Mucosa of descending colon (tissue), 3 donors: ENCODE measurements at regions not wholly inside any gene's neighbourhood (a gene's known extent, or its start where the extent isn't known, plus 50 kb on each side); places are given as distances from the start of the nearest gene placed in this dataset.
A peak's percentile ranks its signal among the peaks of the same experiment; 100 is the strongest.
"Not testable (repeated sequence)": the region's sequence is repeated elsewhere in the genome, so short reads cannot be mapped to it uniquely, and the experiment has no call there.

Source experiments
- ATAC-seq: fragments of 200-7000 bp; cut with Tn5 transposase; one replicate; pipeline ENCODE4 v1.9.1; 2020; ENCODE audit warnings: mild to moderate bottlenecking, moderate library complexity
- DNase-seq, 3 donors: peaks; one replicate each; pipeline ENCODE4 v3.0.0-alpha.2; 2020
- H3K36me3 ChIP-seq: fragments of 200-600 bp; one replicate; pipeline ENCODE4 v1.8.0; 2021; ENCODE audit warnings: low read depth, mild to moderate bottlenecking
- H3K4me1 ChIP-seq: fragments of 200-600 bp; one replicate; pipeline ENCODE4 v1.8.0; 2021; ENCODE audit warnings: low read depth, mild to moderate bottlenecking
- H3K4me3 ChIP-seq: fragments of 200-600 bp; one replicate; pipeline ENCODE4 v1.8.0; 2021; ENCODE audit warnings: mild to moderate bottlenecking
- H3K9me3 ChIP-seq: fragments of 200-600 bp; one replicate; pipeline ENCODE4 v1.8.0; 2021; ENCODE audit warnings: mild to moderate bottlenecking
- CTCF ChIP-seq: fragments of 200-600 bp; IDR thresholded peaks from one replicate; pipeline ENCODE4 v1.8.0; 2022; ENCODE audit warnings: antibody characterized with exemption, mild to moderate bottlenecking
- intact Hi-C, 2 donors: fragments of 100-400 bp; cut with DNase I in 1 of 2; cut with micrococcal nuclease in 1 of 2; formaldehyde crosslinking; loops; one replicate each; pipeline versions ENCODE4 v1.11.0 to v1.11.1; 2022; cut with DNase I, micrococcal nuclease
- donor health status: DM: no; HTN: no; CAD: no; lungs with moderate emphysema.
- donor health status: DM: no; HTN: no; CAD: no.
- donor health status: DM: no; HTN: yes; CAD: no.

DNA sequence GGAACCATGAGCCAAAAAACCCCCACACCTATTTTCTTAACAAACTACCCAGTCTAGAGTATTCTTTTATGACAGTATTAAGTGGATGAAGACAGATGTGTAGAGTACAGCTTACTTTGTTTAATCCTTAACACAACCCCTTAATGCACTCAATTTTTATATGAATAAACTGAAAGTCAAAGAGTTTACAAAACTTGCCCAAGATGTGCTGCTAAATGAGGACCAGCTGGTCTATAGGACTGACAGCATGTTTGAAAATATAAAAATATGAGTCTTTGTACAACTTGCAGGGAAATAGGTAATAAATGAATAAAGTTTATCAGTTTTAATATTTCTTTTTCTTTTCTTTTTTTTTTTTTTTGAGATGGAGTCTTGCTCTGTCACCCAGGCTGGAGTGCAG is 102.3 kb downstream of the ZFY start:
- ATAC-seq (no peak), DNase-seq (no peak)
- no peaks in the 10 kb centered on the region for H3K36me3 ChIP-seq
- H3K9me3 ChIP-seq: no peaks in the 10 kb centered on the region
- no peak for TF ChIP-seq CTCF
- intact Hi-C loops: no loop called here
- H3K4me1 ChIP-seq: no peaks in the 10 kb centered on the region
- no peak overlapping the region for H3K4me3 ChIP-seq

- TF ChIP-seq CTCF: no peak
- intact Hi-C loops: no loop called here
- Histone ChIP-seq H3K9me3 (no peaks in the 10 kb centered on the region), H3K4me3 (no peak overlapping the region), H3K4me1 (no peaks in the 10 kb centered on the region), H3K36me3 (no peaks in the 10 kb centered on the region)
- no peak for ATAC-seq
- DNase-seq: no peak
Observed at GRCh38 chrY:3040415-3040814, 105.2 kb downstream of the ZFY start.

DNA sequence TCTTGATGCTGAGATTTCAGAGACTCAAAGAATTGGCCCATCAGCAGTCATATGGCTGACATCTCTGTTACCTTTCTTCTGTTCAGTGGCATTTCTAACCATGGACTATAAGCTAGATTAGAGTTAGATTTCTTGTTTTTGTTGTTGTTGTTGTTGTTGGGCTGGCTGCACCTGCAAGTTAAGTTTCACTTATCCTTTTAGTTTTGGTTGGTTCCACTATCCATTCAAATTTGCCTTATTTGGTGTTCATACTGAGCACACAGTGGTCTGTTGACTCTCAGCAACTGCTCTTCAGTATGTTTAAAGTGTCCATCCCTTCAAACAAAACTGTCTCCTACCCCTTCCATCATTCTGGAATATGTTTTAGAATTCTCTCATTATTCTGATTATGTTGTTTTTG is 106.8 kb downstream of the ZFY start:
- intact Hi-C loops: no loop called here
- H3K9me3 ChIP-seq: no peaks in the 10 kb centered on the region
- no peaks in the 10 kb centered on the region for H3K36me3 ChIP-seq
- H3K4me3 ChIP-seq: no peak overlapping the region
- TF ChIP-seq CTCF: no peak
- no peaks in the 10 kb centered on the region for H3K4me1 ChIP-seq
- ATAC-seq (no peak), DNase-seq (no peak)

- H3K36me3 ChIP-seq: no peaks in the 10 kb centered on the region
- no peak for TF ChIP-seq CTCF
- DNase-seq (peak in 1 of 3 donors; percentile 41), ATAC-seq (no peak)
- intact Hi-C loops: no loop called here
- no peaks in the 10 kb centered on the region for H3K9me3 ChIP-seq
- no peaks in the 10 kb centered on the region for H3K4me1 ChIP-seq
- no peak overlapping the region for H3K4me3 ChIP-seq
Observed at GRCh38 chrY:3042901-3043300, 107.7 kb downstream of the ZFY start.

GRCh38 chrY:3045048-3045447 is 109.9 kb downstream of the ZFY start:
- no peaks in the 10 kb centered on the region for H3K9me3 ChIP-seq
- H3K4me1 ChIP-seq: no peaks in the 10 kb centered on the region
- DNase-seq (no peak), ATAC-seq (no peak)
- H3K36me3 ChIP-seq: no peaks in the 10 kb centered on the region
- intact Hi-C loops: no loop called here
- H3K4me3 ChIP-seq: no peak overlapping the region
- no peak for TF ChIP-seq CTCF

- H3K36me3 ChIP-seq, ATAC-seq, H3K9me3 ChIP-seq, DNase-seq, H3K4me3 ChIP-seq, H3K4me1 ChIP-seq, intact Hi-C loops: not testable (repeated sequence)
Observed at GRCh38 chrY:3055496-3055895, 120.3 kb downstream of the ZFY start.

DNA sequence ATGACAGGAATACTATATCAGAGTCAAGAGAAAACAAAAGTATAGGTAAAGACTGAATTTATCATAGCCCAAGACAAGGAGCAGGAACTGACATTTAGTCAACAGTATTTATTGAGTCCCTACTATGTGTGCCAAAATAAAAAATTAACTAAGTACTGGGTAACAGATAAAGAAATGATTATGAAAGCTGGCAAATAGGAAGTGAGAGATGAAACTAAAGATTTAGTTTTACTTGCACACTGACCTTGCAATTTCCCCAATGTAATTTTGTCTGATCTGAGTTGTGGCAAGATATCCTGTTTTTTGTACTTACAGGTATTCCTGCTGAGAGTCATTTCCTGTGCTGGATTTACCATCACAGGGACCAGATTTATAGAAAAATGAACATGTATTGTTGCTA is 123.2 kb downstream of the ZFY start:
- ATAC-seq, H3K36me3 ChIP-seq, H3K4me3 ChIP-seq, DNase-seq, H3K4me1 ChIP-seq, intact Hi-C loops, H3K9me3 ChIP-seq: not testable (repeated sequence)

DNA sequence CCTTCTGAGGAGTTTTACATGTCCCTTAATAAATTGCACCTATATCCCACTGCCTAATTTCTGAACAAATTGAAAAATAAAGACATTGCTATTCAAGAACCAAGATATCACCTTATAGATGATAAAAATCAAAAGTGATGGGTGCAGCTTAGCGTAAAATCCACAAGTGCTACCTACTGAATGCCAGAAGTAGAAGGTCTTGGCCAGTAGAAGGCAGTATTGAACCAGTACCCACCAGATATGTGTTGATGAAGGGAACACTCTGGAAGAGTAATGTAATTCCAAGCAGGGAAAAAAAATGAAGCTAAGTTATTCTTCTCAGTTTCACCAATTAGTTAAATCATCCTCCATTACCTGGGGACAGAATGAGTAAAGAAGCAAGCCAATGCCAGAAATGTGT is 125.5 kb downstream of the ZFY start:
- H3K4me1 ChIP-seq, H3K36me3 ChIP-seq, H3K4me3 ChIP-seq, ATAC-seq, H3K9me3 ChIP-seq, intact Hi-C loops: not testable (repeated sequence)
- peak in 1 of 3 donors; percentile 5 for DNase-seq

GRCh38 chrY:3088149-3088548 is 153.0 kb downstream of the ZFY start:
- H3K36me3 ChIP-seq, DNase-seq, intact Hi-C loops, H3K4me1 ChIP-seq, H3K9me3 ChIP-seq, H3K4me3 ChIP-seq, ATAC-seq: not testable (repeated sequence)

GRCh38 chrY:3108674-3109073 is 173.5 kb downstream of the ZFY start:
- DNase-seq, H3K36me3 ChIP-seq, intact Hi-C loops, H3K9me3 ChIP-seq, ATAC-seq, H3K4me1 ChIP-seq, H3K4me3 ChIP-seq: not testable (repeated sequence)
